ENCODE measurements at regions not wholly inside any gene's neighbourhood (a gene's known extent, or its start where the extent isn't known, plus 50 kb on each side); places are given as distances from the start of the nearest gene placed in this dataset.
A peak's percentile ranks its signal among the peaks of the same experiment; 100 is the strongest.

GRCh38 chr7:125678771-125679170 is 749.1 kb upstream of the POT1 start:
- H3K9me3 ChIP-seq, result no peaks in the 10 kb centered on the region
- H3K27ac ChIP-seq, result no peak overlapping the region
- WGBS, 2 donors, result 82 to 84% methylated on average over 2 of the region's 2 CpGs
- TF ChIP-seq CTCF (IDR thresholded peaks at IDR 0.05) (no peak), POLR2A (IDR thresholded peaks at IDR 0.05) (no peak)
- DNase-seq, result no peak
- no peaks in the 10 kb centered on the region for H3K4me1 ChIP-seq
- no peaks in the 10 kb centered on the region for H3K27me3 ChIP-seq
- no peaks in the 10 kb centered on the region for H3K36me3 ChIP-seq
- intact Hi-C loops (cut with DNase I), result no loop called here
- H3K4me3 ChIP-seq (replicated peaks in 1 of 3), result no peak overlapping the region

- Histone ChIP-seq H3K4me3 (replicated peaks in 1 of 3) (no peak overlapping the region), H3K36me3 (no peaks in the 10 kb centered on the region), H3K27ac (no peak overlapping the region), H3K4me1 (no peaks in the 10 kb centered on the region), H3K27me3 (no peaks in the 10 kb centered on the region), H3K9me3 (no peaks in the 10 kb centered on the region)
- 57 to 65% methylated on average over 2 of the region's 2 CpGs for WGBS, 2 donors
- TF ChIP-seq CTCF (IDR thresholded peaks at IDR 0.05), result no peak
- TF ChIP-seq POLR2A (IDR thresholded peaks at IDR 0.05), result no peak
- intact Hi-C loops (cut with DNase I), result no loop called here
- no peak for DNase-seq
Observed at GRCh38 chr7:125675640-125676039, 746.0 kb upstream of the POT1 start.

GRCh38 chr7:125675169-125675568 is 745.5 kb upstream of the POT1 start:
- Histone ChIP-seq H3K36me3 (no peaks in the 10 kb centered on the region), H3K27me3 (no peaks in the 10 kb centered on the region), H3K27ac (no peak overlapping the region), H3K4me3 (replicated peaks in 1 of 3) (no peak overlapping the region), H3K9me3 (no peaks in the 10 kb centered on the region), H3K4me1 (no peaks in the 10 kb centered on the region)
- intact Hi-C loops (cut with DNase I), result no loop called here
- TF ChIP-seq CTCF (IDR thresholded peaks at IDR 0.05) (no peak), POLR2A (IDR thresholded peaks at IDR 0.05) (no peak)
- no peak for DNase-seq
- WGBS, 2 donors, result 95 to 96% methylated on average over 4 of the region's 4 CpGs

- peak in 1 of 6 experiments; percentile 35 for TF ChIP-seq CTCF (IDR thresholded peaks at IDR 0.05)
- TF ChIP-seq POLR2A (IDR thresholded peaks at IDR 0.05), result no peak
- Histone ChIP-seq H3K4me1 (no peaks in the 10 kb centered on the region), H3K4me3 (replicated peaks in 1 of 3) (no peak overlapping the region), H3K9me3 (no peaks in the 10 kb centered on the region), H3K27ac (no peak overlapping the region), H3K27me3 (no peaks in the 10 kb centered on the region), H3K36me3 (no peaks in the 10 kb centered on the region)
- intact Hi-C loops (cut with DNase I), result no loop called here
- WGBS, 2 donors, result 91 to 93% methylated on average over 1 of the region's 1 CpG
- no peak for DNase-seq
Observed at GRCh38 chr7:125670926-125671572, 741.4 kb upstream of the POT1 start.

GRCh38 chr7:125668321-125668993 is 738.8 kb upstream of the POT1 start:
- Histone ChIP-seq H3K9me3 (no peaks in the 10 kb centered on the region), H3K4me3 (replicated peaks in 1 of 3) (no peak overlapping the region), H3K4me1 (no peaks in the 10 kb centered on the region), H3K27ac (no peak overlapping the region), H3K27me3 (no peaks in the 10 kb centered on the region), H3K36me3 (no peaks in the 10 kb centered on the region)
- TF ChIP-seq CTCF (IDR thresholded peaks at IDR 0.05) (no peak), POLR2A (IDR thresholded peaks at IDR 0.05) (no peak)
- WGBS, 2 donors, result 76 to 77% methylated on average over 4 of the region's 4 CpGs
- intact Hi-C loops (cut with DNase I), result no loop called here
- DNase-seq, result no peak

Data from thyroid gland (tissue), 4 donors.